SU-DHL-6 (cell line): ENCODE measurements at regions not wholly inside any gene's neighbourhood (a gene's known extent, or its start where the extent isn't known, plus 50 kb on each side); places are given as distances from the start of the nearest gene placed in this dataset.

Source experiments
- CTCF ChIP-seq: fragments of 200-600 bp; sonication (generic); IDR thresholded peaks from one replicate; pipeline ENCODE4 v1.5.1; 2017; ENCODE audit warnings: antibody characterized with exemption, mild to moderate bottlenecking, low read length, moderate library complexity; ENCODE audit not compliant: insufficient read depth, poor library complexity, severe bottlenecking
- EZH2phosphoT487 ChIP-seq: fragments of 200-600 bp; sonication (generic), shearing (Covaris generic); conservative IDR thresholded peaks from 2 replicates; pipeline ENCODE4 v1.6.1; 2018; ENCODE audit warnings: mild to moderate bottlenecking, antibody characterized with exemption, low read length, moderate library complexity, mixed read lengths

- TF ChIP-seq CTCF (no peak), EZH2phosphoT487 (no peak)
These were observed 68.2 kb upstream of the IGF1 start for GRCh38 chr12:102548543-102548942.
